Liver (tissue), 8 donors: ENCODE measurements at regions not wholly inside any gene's neighbourhood (a gene's known extent, or its start where the extent isn't known, plus 50 kb on each side); places are given as distances from the start of the nearest gene placed in this dataset.
A peak's percentile ranks its signal among the peaks of the same experiment; 100 is the strongest.

Experiments
- DNase-seq: peaks from one replicate; pipeline ENCODE4 v3.0.0-alpha.2; 2017; ENCODE audit warnings: low spot score
- H3K27ac ChIP-seq, 2 donors: one replicate each; pipeline ENCODE4 v1.7.0; 2013; ENCODE audit warnings: inconsistent platforms in 2 of 2, low read length in 2 of 2, control low read depth in 1 of 2, low read depth in 1 of 2, mild to moderate bottlenecking in 1 of 2
- H3K27me3 ChIP-seq, 4 donors: one replicate each; pipeline versions ENCODE4 v1.6.1 to v1.7.0; 2013; ENCODE audit warnings: low read length in 3 of 4, inconsistent platforms in 1 of 4, mild to moderate bottlenecking in 1 of 4, moderate library complexity in 1 of 4; ENCODE audit not compliant: control insufficient read depth in 4 of 4, insufficient read depth in 4 of 4
- H3K36me3 ChIP-seq, 4 donors: one replicate each; pipeline versions ENCODE4 v1.6.1 to v1.7.0; 2013; ENCODE audit warnings: low read length in 3 of 4, mild to moderate bottlenecking in 3 of 4, low read depth in 1 of 4, moderate library complexity in 1 of 4; ENCODE audit not compliant: control insufficient read depth in 4 of 4, insufficient read depth in 3 of 4
- H3K4me1 ChIP-seq, 4 donors: one replicate each; pipeline versions ENCODE4 v1.6.1 to v1.7.0; 2013; ENCODE audit warnings: low read length in 3 of 4, mild to moderate bottlenecking in 3 of 4, moderate library complexity in 1 of 4; ENCODE audit not compliant: control insufficient read depth in 4 of 4, insufficient read depth in 4 of 4
- H3K4me3 ChIP-seq, 3 donors: one replicate each; pipeline versions ENCODE4 v1.6.1 to v1.7.0; 2013; ENCODE audit warnings: low read length in 3 of 3, control low read depth in 1 of 3, low read depth in 1 of 3, mild to moderate bottlenecking in 1 of 3
- H3K9ac ChIP-seq, 2 donors: one replicate each; pipeline ENCODE4 v1.7.0; 2013; ENCODE audit warnings: low read length in 2 of 2, mild to moderate bottlenecking in 2 of 2, moderate library complexity in 2 of 2, control low read depth in 1 of 2, low read depth in 1 of 2
- H3K9me3 ChIP-seq, 4 donors: one replicate each; pipeline versions ENCODE4 v1.6.1 to v1.7.0; 2013; ENCODE audit warnings: low read length in 3 of 4; ENCODE audit not compliant: control insufficient read depth in 4 of 4
- EGR1 ChIP-seq, 2 donors: IDR thresholded peaks; 2 replicates each; pipeline ENCODE4 v1.6.1; 2016 to 2018; ENCODE audit warnings: antibody characterized with exemption in 2 of 2, low read depth in 2 of 2
- FOXA1 ChIP-seq: IDR thresholded peaks from 2 replicates; pipeline ENCODE4 v1.6.1; 2016; ENCODE audit warnings: antibody characterized with exemption
- FOXA2 ChIP-seq: IDR thresholded peaks from 2 replicates; pipeline ENCODE4 v1.6.1; 2016; ENCODE audit warnings: antibody characterized with exemption
- GABPA ChIP-seq, 2 donors: IDR thresholded peaks in 1 of 2; conservative IDR thresholded peaks in 1 of 2; 2 replicates each; pipeline ENCODE4 v1.6.1; 2016; ENCODE audit warnings: antibody characterized with exemption in 2 of 2, mild to moderate bottlenecking in 1 of 2, moderate library complexity in 1 of 2
- HNF4A ChIP-seq, 2 donors: conservative IDR thresholded peaks; 2 replicates each; pipeline ENCODE4 v1.6.1; 2016; ENCODE audit warnings: antibody characterized with exemption in 2 of 2, mild to moderate bottlenecking in 2 of 2
- HNF4G ChIP-seq: IDR thresholded peaks from 2 replicates; pipeline ENCODE4 v1.6.1; 2016; ENCODE audit warnings: antibody characterized with exemption
- JUND ChIP-seq, 2 donors: IDR thresholded peaks; 2 replicates each; pipeline ENCODE4 v1.6.1; 2016; ENCODE audit warnings: antibody characterized with exemption in 2 of 2
- NR2F2 ChIP-seq: IDR thresholded peaks from 2 replicates; pipeline ENCODE4 v1.6.1; 2016; ENCODE audit warnings: antibody characterized with exemption
- RAD21 ChIP-seq, 2 donors: IDR thresholded peaks; 2 replicates each; pipeline ENCODE4 v1.6.1; 2016; ENCODE audit warnings: antibody characterized with exemption in 2 of 2, mild to moderate bottlenecking in 2 of 2
- REST ChIP-seq: IDR thresholded peaks from 2 replicates; pipeline ENCODE4 v1.6.1; 2016; ENCODE audit warnings: antibody characterized with exemption, mild to moderate bottlenecking
- RXRA ChIP-seq, 2 donors: IDR thresholded peaks; 2 replicates each; pipeline ENCODE4 v1.6.1; 2017 to 2018; ENCODE audit warnings: antibody characterized with exemption in 2 of 2, mild to moderate bottlenecking in 1 of 2
- SP1 ChIP-seq: IDR thresholded peaks from 2 replicates; pipeline ENCODE4 v1.6.1; 2018; ENCODE audit warnings: antibody characterized with exemption, mild to moderate bottlenecking
- TAF1 ChIP-seq: conservative IDR thresholded peaks from 2 replicates; pipeline ENCODE4 v1.6.1; 2016; ENCODE audit warnings: antibody characterized with exemption, mild to moderate bottlenecking
- YY1 ChIP-seq: IDR thresholded peaks from 2 replicates; pipeline ENCODE4 v1.6.1; 2016; ENCODE audit warnings: antibody characterized with exemption, mild to moderate bottlenecking
- ZBTB33 ChIP-seq: IDR thresholded peaks from 2 replicates; pipeline ENCODE4 v1.6.1; 2016; ENCODE audit warnings: antibody characterized with exemption
- WGBS: extraction: QIAGEN DNeasy Blood & Tissue Kit; methylation state at CpG from one replicate; pipeline ENCODE4 v1.1.7; 2013; 5-methylcytosine and 5-hydroxymethylcytosine counted together
- TF ChIP-seq, protein P1 (sequence below): fragments of 150-350 bp; IDR thresholded peaks from 2 replicates; pipeline ENCODE4 v1.5.1; 2017; ENCODE audit warnings: improper control_type of control experiment, low read depth, low read length; ENCODE audit not compliant: missing input control
- TF ChIP-seq, protein P2 (sequence below): IDR thresholded peaks from 2 replicates; pipeline ENCODE4 v1.6.1; 2016; ENCODE audit warnings: antibody characterized with exemption
- TF ChIP-seq, protein P3 (sequence below): IDR thresholded peaks from 2 replicates; pipeline ENCODE4 v1.6.1; 2016; ENCODE audit warnings: antibody characterized with exemption
- donor health status: healthy.
- donor health status: healthy.
- donor health status: healthy.
- donor health status: healthy.
- donor health status: healthy.

GRCh38 chr2:236889791-236890704, 195.6 kb upstream of the COPS8 start:
- no peak for DNase-seq
- 89% methylated on average over 22 of the region's 22 CpGs for WGBS
- Histone ChIP-seq H3K27ac (peak overlapping the region; percentile 23 to 39), H3K4me3 (no peak overlapping the region), H3K9me3 (no peaks in the 10 kb centered on the region), H3K9ac (no peak overlapping the region), H3K27me3 (no peaks in the 10 kb centered on the region), H3K4me1 (peaks cover 0 to 6% (median 2%) of the 10 kb centered on the region in 4 donors), H3K36me3 (no peaks in the 10 kb centered on the region)
- TF ChIP-seq HNF4G (no peak), SP1 (no peak), JUND (IDR thresholded peaks at IDR 0.05) (no peak), FOXA1 (no peak), RXRA (IDR thresholded peaks at IDR 0.05) (no peak), GABPA (IDR thresholded peaks at IDR 0.05 in 1 of 2, conservative IDR thresholded peaks at IDR 0.05 in 1 of 2) (no peak), NR2F2 (no peak), YY1 (no peak), TAF1 (no peak), HNF4A (conservative IDR thresholded peaks at IDR 0.05) (no peak), FOXA2 (no peak), RAD21 (IDR thresholded peaks at IDR 0.05) (no peak)
- TF ChIP-seq, protein P1, sequence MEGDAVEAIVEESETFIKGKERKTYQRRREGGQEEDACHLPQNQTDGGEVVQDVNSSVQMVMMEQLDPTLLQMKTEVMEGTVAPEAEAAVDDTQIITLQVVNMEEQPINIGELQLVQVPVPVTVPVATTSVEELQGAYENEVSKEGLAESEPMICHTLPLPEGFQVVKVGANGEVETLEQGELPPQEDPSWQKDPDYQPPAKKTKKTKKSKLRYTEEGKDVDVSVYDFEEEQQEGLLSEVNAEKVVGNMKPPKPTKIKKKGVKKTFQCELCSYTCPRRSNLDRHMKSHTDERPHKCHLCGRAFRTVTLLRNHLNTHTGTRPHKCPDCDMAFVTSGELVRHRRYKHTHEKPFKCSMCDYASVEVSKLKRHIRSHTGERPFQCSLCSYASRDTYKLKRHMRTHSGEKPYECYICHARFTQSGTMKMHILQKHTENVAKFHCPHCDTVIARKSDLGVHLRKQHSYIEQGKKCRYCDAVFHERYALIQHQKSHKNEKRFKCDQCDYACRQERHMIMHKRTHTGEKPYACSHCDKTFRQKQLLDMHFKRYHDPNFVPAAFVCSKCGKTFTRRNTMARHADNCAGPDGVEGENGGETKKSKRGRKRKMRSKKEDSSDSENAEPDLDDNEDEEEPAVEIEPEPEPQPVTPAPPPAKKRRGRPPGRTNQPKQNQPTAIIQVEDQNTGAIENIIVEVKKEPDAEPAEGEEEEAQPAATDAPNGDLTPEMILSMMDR: no peak

- DNase-seq: no peak
- no peaks in the 10 kb centered on the region for H3K36me3 ChIP-seq
- H3K27ac ChIP-seq: no peak overlapping the region
- no peak overlapping the region for H3K9ac ChIP-seq
- no peak overlapping the region for H3K4me3 ChIP-seq
- TF ChIP-seq EGR1 (IDR thresholded peaks at IDR 0.05; ENCODE audit: low read depth in 2 of 2) (no peak), RXRA (IDR thresholded peaks at IDR 0.05) (no peak), JUND (IDR thresholded peaks at IDR 0.05) (no peak), FOXA2 (no peak), HNF4A (conservative IDR thresholded peaks at IDR 0.05) (no peak), ZBTB33 (no peak), GABPA (IDR thresholded peaks at IDR 0.05 in 1 of 2, conservative IDR thresholded peaks at IDR 0.05 in 1 of 2) (no peak), REST (no peak), NR2F2 (no peak), SP1 (no peak), RAD21 (IDR thresholded peaks at IDR 0.05) (no peak), HNF4G (no peak), TAF1 (no peak), FOXA1 (no peak), YY1 (no peak)
- TF ChIP-seq, protein P2, sequence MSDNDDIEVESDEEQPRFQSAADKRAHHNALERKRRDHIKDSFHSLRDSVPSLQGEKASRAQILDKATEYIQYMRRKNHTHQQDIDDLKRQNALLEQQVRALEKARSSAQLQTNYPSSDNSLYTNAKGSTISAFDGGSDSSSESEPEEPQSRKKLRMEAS: no peak
- TF ChIP-seq, protein P1: no peak
- TF ChIP-seq, protein P3, sequence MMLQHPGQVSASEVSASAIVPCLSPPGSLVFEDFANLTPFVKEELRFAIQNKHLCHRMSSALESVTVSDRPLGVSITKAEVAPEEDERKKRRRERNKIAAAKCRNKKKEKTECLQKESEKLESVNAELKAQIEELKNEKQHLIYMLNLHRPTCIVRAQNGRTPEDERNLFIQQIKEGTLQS: no peak
- H3K9me3 ChIP-seq: no peaks in the 10 kb centered on the region
- 94% methylated on average over 7 of the region's 7 CpGs for WGBS
- no peaks in the 10 kb centered on the region for H3K27me3 ChIP-seq
- peaks cover 0 to 6% (median 2%) of the 10 kb centered on the region in 4 donors for H3K4me1 ChIP-seq
These were observed 193.0 kb upstream of the COPS8 start for GRCh38 chr2:236892721-236893120.
